ENCODE measurements at regions not wholly inside any gene's neighbourhood (a gene's known extent, or its start where the extent isn't known, plus 50 kb on each side); places are given as distances from the start of the nearest gene placed in this dataset.

- TF ChIP-seq, protein P1, sequence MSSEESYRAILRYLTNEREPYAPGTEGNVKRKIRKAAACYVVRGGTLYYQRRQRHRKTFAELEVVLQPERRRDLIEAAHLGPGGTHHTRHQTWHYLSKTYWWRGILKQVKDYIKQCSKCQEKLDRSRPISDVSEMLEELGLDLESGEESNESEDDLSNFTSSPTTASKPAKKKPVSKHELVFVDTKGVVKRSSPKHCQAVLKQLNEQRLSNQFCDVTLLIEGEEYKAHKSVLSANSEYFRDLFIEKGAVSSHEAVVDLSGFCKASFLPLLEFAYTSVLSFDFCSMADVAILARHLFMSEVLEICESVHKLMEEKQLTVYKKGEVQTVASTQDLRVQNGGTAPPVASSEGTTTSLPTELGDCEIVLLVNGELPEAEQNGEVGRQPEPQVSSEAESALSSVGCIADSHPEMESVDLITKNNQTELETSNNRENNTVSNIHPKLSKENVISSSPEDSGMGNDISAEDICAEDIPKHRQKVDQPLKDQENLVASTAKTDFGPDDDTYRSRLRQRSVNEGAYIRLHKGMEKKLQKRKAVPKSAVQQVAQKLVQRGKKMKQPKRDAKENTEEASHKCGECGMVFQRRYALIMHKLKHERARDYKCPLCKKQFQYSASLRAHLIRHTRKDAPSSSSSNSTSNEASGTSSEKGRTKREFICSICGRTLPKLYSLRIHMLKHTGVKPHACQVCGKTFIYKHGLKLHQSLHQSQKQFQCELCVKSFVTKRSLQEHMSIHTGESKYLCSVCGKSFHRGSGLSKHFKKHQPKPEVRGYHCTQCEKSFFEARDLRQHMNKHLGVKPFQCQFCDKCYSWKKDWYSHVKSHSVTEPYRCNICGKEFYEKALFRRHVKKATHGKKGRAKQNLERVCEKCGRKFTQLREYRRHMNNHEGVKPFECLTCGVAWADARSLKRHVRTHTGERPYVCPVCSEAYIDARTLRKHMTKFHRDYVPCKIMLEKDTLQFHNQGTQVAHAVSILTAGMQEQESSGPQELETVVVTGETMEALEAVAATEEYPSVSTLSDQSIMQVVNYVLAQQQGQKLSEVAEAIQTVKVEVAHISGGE (tag by site-specific recombination; conservative IDR thresholded peaks at IDR 0.05; ENCODE audit: low read depth), result no peak
- TF ChIP-seq KLF9 (tag by site-specific recombination; IDR thresholded peaks at IDR 0.05; ENCODE audit: low read depth) (no peak), ZNF558 (tag by site-specific recombination; IDR thresholded peaks at IDR 0.05) (no peak), GLIS2 (tag by site-specific recombination; IDR thresholded peaks at IDR 0.05) (no peak), ZSCAN4 (tag by site-specific recombination; IDR thresholded peaks at IDR 0.05) (no peak), ZNF398 (tag by site-specific recombination; IDR thresholded peaks at IDR 0.05) (no peak), OVOL3 (tag by site-specific recombination; IDR thresholded peaks at IDR 0.05) (no peak), ZNF580 (tag by site-specific recombination; IDR thresholded peaks at IDR 0.05) (no peak), RBAK (tag by site-specific recombination; IDR thresholded peaks at IDR 0.05) (no peak), ZFP3 (tag by site-specific recombination; IDR thresholded peaks at IDR 0.05; ENCODE audit: low read depth) (no peak), ZNF221 (tag by site-specific recombination; IDR thresholded peaks at IDR 0.05; ENCODE audit: borderline replicate concordance) (no peak), ZNF23 (tag by site-specific recombination; IDR thresholded peaks at IDR 0.05; ENCODE audit: borderline replicate concordance) (no peak), ZNF121 (tag by site-specific recombination; IDR thresholded peaks at IDR 0.05) (no peak), ZSCAN5A (tag by site-specific recombination; IDR thresholded peaks at IDR 0.05) (no peak), SALL2 (tag by site-specific recombination; IDR thresholded peaks at IDR 0.05; ENCODE audit: borderline replicate concordance) (no peak), IKZF3 (tag by site-specific recombination; IDR thresholded peaks at IDR 0.05) (no peak), ZNF510 (tag by site-specific recombination; IDR thresholded peaks at IDR 0.05; ENCODE audit: insufficient replicate concordance) (no peak)
- TF ChIP-seq, protein P2, sequence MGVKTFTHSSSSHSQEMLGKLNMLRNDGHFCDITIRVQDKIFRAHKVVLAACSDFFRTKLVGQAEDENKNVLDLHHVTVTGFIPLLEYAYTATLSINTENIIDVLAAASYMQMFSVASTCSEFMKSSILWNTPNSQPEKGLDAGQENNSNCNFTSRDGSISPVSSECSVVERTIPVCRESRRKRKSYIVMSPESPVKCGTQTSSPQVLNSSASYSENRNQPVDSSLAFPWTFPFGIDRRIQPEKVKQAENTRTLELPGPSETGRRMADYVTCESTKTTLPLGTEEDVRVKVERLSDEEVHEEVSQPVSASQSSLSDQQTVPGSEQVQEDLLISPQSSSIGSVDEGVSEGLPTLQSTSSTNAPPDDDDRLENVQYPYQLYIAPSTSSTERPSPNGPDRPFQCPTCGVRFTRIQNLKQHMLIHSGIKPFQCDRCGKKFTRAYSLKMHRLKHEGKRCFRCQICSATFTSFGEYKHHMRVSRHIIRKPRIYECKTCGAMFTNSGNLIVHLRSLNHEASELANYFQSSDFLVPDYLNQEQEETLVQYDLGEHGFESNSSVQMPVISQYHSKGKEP (tag by site-specific recombination; IDR thresholded peaks at IDR 0.05), result no peak
- TF ChIP-seq, protein P3, sequence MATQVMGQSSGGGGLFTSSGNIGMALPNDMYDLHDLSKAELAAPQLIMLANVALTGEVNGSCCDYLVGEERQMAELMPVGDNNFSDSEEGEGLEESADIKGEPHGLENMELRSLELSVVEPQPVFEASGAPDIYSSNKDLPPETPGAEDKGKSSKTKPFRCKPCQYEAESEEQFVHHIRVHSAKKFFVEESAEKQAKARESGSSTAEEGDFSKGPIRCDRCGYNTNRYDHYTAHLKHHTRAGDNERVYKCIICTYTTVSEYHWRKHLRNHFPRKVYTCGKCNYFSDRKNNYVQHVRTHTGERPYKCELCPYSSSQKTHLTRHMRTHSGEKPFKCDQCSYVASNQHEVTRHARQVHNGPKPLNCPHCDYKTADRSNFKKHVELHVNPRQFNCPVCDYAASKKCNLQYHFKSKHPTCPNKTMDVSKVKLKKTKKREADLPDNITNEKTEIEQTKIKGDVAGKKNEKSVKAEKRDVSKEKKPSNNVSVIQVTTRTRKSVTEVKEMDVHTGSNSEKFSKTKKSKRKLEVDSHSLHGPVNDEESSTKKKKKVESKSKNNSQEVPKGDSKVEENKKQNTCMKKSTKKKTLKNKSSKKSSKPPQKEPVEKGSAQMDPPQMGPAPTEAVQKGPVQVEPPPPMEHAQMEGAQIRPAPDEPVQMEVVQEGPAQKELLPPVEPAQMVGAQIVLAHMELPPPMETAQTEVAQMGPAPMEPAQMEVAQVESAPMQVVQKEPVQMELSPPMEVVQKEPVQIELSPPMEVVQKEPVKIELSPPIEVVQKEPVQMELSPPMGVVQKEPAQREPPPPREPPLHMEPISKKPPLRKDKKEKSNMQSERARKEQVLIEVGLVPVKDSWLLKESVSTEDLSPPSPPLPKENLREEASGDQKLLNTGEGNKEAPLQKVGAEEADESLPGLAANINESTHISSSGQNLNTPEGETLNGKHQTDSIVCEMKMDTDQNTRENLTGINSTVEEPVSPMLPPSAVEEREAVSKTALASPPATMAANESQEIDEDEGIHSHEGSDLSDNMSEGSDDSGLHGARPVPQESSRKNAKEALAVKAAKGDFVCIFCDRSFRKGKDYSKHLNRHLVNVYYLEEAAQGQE (tag by site-specific recombination; IDR thresholded peaks at IDR 0.05), result no peak
- TF ChIP-seq, protein P4, sequence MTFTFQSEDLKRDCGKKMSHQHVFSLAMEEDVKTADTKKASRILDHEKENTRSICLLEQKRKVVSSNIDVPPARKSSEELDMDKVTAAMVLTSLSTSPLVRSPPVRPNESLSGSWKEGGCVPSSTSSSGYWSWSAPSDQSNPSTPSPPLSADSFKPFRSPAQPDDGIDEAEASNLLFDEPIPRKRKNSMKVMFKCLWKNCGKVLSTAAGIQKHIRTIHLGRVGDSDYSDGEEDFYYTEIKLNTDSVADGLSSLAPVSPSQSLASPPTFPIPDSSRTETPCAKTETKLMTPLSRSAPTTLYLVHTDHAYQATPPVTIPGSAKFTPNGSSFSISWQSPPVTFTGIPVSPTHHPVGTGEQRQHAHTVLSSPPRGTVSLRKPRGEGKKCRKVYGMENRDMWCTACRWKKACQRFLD (tag by site-specific recombination; IDR thresholded peaks at IDR 0.05), result no peak
- no peak overlapping the region for H3K27ac ChIP-seq (ENCODE audit: extremely low read depth, low read depth, low read length)
- no peaks in the 10 kb centered on the region for H3K9me3 ChIP-seq (ENCODE audit: control insufficient read depth, insufficient read depth, low read depth, low read length)
- POLR2A ChIA-PET, result no interaction called here
- CTCF ChIA-PET, result no interaction called here
- H3K4me1 ChIP-seq (ENCODE audit: control insufficient read depth, insufficient read depth, low read length), result no peaks in the 10 kb centered on the region
- no peak overlapping the region for H3K4me3 ChIP-seq (ENCODE audit: low read depth, low read length)
- H3K36me3 ChIP-seq (ENCODE audit: control insufficient read depth in 2 of 2, insufficient read depth in 1 of 2, low read length in 2 of 2), result no peaks in the 10 kb centered on the region
Observed at GRCh38 chr4:4913628-4914027, 54.2 kb downstream of the MSX1 start.
